ENCODE measurements at regions not wholly inside any gene's neighbourhood (a gene's known extent, or its start where the extent isn't known, plus 50 kb on each side); places are given as distances from the start of the nearest gene placed in this dataset.

DNA sequence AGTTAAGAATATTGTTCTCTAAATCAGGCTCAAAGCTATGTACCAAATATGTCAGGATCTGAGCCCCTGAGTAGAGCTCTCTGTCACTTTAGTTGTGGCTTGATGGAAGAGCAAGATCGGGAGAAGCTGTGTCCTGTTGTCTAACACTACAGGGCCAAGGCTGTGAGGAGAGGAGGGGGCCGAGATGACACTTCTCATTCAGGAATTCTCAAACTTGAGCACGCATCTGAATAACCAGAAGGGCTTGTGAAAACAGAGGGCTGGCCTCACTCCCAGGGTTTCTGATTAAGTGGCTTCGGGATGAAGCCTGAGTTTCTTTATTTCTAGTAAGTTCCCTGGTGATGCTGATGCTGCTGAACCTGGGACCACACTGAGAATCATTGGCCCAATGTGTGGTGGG is 209.2 kb upstream of the DAB1 start:
- TF ChIP-seq, protein P1, sequence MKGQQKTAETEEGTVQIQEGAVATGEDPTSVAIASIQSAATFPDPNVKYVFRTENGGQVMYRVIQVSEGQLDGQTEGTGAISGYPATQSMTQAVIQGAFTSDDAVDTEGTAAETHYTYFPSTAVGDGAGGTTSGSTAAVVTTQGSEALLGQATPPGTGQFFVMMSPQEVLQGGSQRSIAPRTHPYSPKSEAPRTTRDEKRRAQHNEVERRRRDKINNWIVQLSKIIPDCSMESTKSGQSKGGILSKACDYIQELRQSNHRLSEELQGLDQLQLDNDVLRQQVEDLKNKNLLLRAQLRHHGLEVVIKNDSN (IDR thresholded peaks at IDR 0.05): no peak
- TF ChIP-seq NFIC (IDR thresholded peaks at IDR 0.05) (no peak), EP300 (IDR thresholded peaks at IDR 0.05; ENCODE audit: borderline replicate concordance) (no peak), RAD21 (IDR thresholded peaks at IDR 0.05; ENCODE audit: low read depth) (no peak), EGR1 (IDR thresholded peaks at IDR 0.05) (no peak), CEBPB (IDR thresholded peaks at IDR 0.05) (no peak), YY1 (IDR thresholded peaks at IDR 0.05; ENCODE audit: low read depth) (no peak), FOXM1 (IDR thresholded peaks at IDR 0.05; ENCODE audit: borderline replicate concordance, low read depth) (no peak), TEAD4 (IDR thresholded peaks at IDR 0.05) (no peak)
- TF ChIP-seq, protein P2, sequence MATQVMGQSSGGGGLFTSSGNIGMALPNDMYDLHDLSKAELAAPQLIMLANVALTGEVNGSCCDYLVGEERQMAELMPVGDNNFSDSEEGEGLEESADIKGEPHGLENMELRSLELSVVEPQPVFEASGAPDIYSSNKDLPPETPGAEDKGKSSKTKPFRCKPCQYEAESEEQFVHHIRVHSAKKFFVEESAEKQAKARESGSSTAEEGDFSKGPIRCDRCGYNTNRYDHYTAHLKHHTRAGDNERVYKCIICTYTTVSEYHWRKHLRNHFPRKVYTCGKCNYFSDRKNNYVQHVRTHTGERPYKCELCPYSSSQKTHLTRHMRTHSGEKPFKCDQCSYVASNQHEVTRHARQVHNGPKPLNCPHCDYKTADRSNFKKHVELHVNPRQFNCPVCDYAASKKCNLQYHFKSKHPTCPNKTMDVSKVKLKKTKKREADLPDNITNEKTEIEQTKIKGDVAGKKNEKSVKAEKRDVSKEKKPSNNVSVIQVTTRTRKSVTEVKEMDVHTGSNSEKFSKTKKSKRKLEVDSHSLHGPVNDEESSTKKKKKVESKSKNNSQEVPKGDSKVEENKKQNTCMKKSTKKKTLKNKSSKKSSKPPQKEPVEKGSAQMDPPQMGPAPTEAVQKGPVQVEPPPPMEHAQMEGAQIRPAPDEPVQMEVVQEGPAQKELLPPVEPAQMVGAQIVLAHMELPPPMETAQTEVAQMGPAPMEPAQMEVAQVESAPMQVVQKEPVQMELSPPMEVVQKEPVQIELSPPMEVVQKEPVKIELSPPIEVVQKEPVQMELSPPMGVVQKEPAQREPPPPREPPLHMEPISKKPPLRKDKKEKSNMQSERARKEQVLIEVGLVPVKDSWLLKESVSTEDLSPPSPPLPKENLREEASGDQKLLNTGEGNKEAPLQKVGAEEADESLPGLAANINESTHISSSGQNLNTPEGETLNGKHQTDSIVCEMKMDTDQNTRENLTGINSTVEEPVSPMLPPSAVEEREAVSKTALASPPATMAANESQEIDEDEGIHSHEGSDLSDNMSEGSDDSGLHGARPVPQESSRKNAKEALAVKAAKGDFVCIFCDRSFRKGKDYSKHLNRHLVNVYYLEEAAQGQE (IDR thresholded peaks at IDR 0.05; ENCODE audit: low read depth): no peak
- TF ChIP-seq, protein P3, sequence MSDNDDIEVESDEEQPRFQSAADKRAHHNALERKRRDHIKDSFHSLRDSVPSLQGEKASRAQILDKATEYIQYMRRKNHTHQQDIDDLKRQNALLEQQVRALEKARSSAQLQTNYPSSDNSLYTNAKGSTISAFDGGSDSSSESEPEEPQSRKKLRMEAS (IDR thresholded peaks at IDR 0.05): no peak

Measured in Ishikawa (cell line).